H1 (cell line): ENCODE measurements at regions not wholly inside any gene's neighbourhood (a gene's known extent, or its start where the extent isn't known, plus 50 kb on each side); places are given as distances from the start of the nearest gene placed in this dataset.

Experiments used
- CTCF ChIA-PET: fragments of 300-600 bp; sonication (Branson Sonifier 250); formaldehyde crosslinking; loops from one replicate; lab custom pipeline; 2021; ENCODE audit not compliant: partially characterized antibody; lab: Charles Lee
- POLR2A ChIA-PET: fragments of 300-600 bp; sonication (Branson Sonifier 250); formaldehyde crosslinking; loops from one replicate; lab custom pipeline; 2021; ENCODE audit warnings: inconsistent platforms; ENCODE audit not compliant: partially characterized antibody; lab: Charles Lee
- DNase-seq, 2 experiments: peaks; one replicate each; pipeline versions ENCODE4 v3.0.0 to v3.0.0-alpha.2; 2010 to 2022; ENCODE audit warnings: low spot score in 2 of 2, low read depth in 1 of 2, mixed read lengths in 1 of 2
- FAIRE-seq: peaks from 2 replicates; lab custom pipeline; 2011; peaks lifted over from hg19 to GRCh38; lab: Jason Lieb, UNC
- H2AFZ ChIP-seq: 2 replicates; pipeline ENCODE4 v1.8.1; 2012; ENCODE audit warnings: low read length, inconsistent platforms
- H2AK5ac ChIP-seq: 2 replicates; pipeline ENCODE4 v1.6.1; 2013; ENCODE audit warnings: low read depth, low read length
- H2BK120ac ChIP-seq: replicated peaks from 2 replicates; pipeline ENCODE3; 2013; ENCODE audit warnings: low read depth, low read length, inconsistent platforms
- H2BK12ac ChIP-seq: 2 replicates; pipeline ENCODE4 v1.6.1; 2013; ENCODE audit warnings: low read depth, low read length
- H2BK15ac ChIP-seq: 2 replicates; pipeline ENCODE4 v1.6.1; 2013; ENCODE audit warnings: low read length
- H2BK20ac ChIP-seq: 2 replicates; pipeline ENCODE4 v1.6.1; 2013; ENCODE audit warnings: low read length
- H2BK5ac ChIP-seq: 2 replicates; pipeline ENCODE4 v1.6.1; 2013; ENCODE audit warnings: low read depth, low read length
- H3K14ac ChIP-seq: 2 replicates; pipeline ENCODE4 v1.6.1; 2013; ENCODE audit warnings: inconsistent platforms; ENCODE audit not compliant: insufficient read length
- H3K18ac ChIP-seq: 2 replicates; pipeline ENCODE4 v1.6.1; 2013; ENCODE audit warnings: low read length; ENCODE audit errors: extremely low read depth
- H3K23ac ChIP-seq: 2 replicates; pipeline ENCODE4 v1.6.1; 2013; ENCODE audit warnings: inconsistent platforms; ENCODE audit not compliant: insufficient read length
- H3K23me2 ChIP-seq: 2 replicates; pipeline ENCODE4 v1.6.1; 2013; ENCODE audit warnings: low read depth, low read length
- H3K27ac ChIP-seq: 2 replicates; pipeline ENCODE4 v1.6.1; 2011; ENCODE audit warnings: low read depth, low read length, inconsistent platforms
- H3K27me3 ChIP-seq, 4 experiments: replicated peaks in 1 of 4; 1 replicate in 1 of 4; 2 replicates in 3 of 4; pipeline versions ENCODE4 v1.6.1 to v1.8.1; 2011 to 2013; ENCODE audit warnings: low read length in 3 of 4, mild to moderate bottlenecking in 3 of 4, inconsistent platforms in 2 of 4, mixed read lengths in 2 of 4, moderate library complexity in 1 of 4; ENCODE audit not compliant: control insufficient read depth in 3 of 4, insufficient read depth in 3 of 4; ENCODE audit errors: extremely low read depth in 1 of 4
- H3K36me3 ChIP-seq, 4 experiments: 2 replicates each; pipeline versions ENCODE4 v1.6.1 to v1.8.1; 2011 to 2013; ENCODE audit warnings: mild to moderate bottlenecking in 4 of 4, low read length in 3 of 4, moderate library complexity in 2 of 4, control low read depth in 1 of 4, inconsistent platforms in 1 of 4; ENCODE audit not compliant: insufficient read depth in 4 of 4, control insufficient read depth in 2 of 4
- H3K4ac ChIP-seq: replicated peaks from 2 replicates; pipeline ENCODE3; 2013; ENCODE audit warnings: low read length, low read depth, mixed read lengths, inconsistent platforms; ENCODE audit not compliant: insufficient read length
- H3K4me1 ChIP-seq, 4 experiments: replicated peaks in 1 of 4; 1 replicate in 1 of 4; 2 replicates in 3 of 4; pipeline versions ENCODE4 v1.6.1 to v1.8.1; 2011 to 2013; ENCODE audit warnings: low read length in 3 of 4, inconsistent platforms in 2 of 4, mixed read lengths in 1 of 4; ENCODE audit not compliant: insufficient read depth in 4 of 4, control insufficient read depth in 3 of 4
- H3K4me2 ChIP-seq, 2 experiments: 2 replicates each; pipeline versions ENCODE4 v1.6.1 to v1.8.1; 2011 to 2013; ENCODE audit warnings: low read depth in 2 of 2, low read length in 2 of 2, control low read depth in 1 of 2, inconsistent platforms in 1 of 2, mild to moderate bottlenecking in 1 of 2; ENCODE audit not compliant: insufficient read depth in 1 of 2
- H3K4me3 ChIP-seq, 4 experiments: fragments of 200-600, 300-600 bp in 1 of 4; sonication (generic), shearing (Covaris generic), sonication (Bioruptor Twin) in 1 of 4; 2 replicates each; pipeline versions ENCODE4 v1.5.1 to v1.8.1; 2011 to 2016; ENCODE audit warnings: low read length in 4 of 4, low read depth in 3 of 4, control low read depth in 2 of 4, inconsistent platforms in 2 of 4, mild to moderate bottlenecking in 2 of 4, mixed read lengths in 1 of 4, moderate library complexity in 1 of 4; ENCODE audit not compliant: insufficient read depth in 2 of 4; ENCODE audit errors: extremely low read depth in 1 of 4
- H3K56ac ChIP-seq: replicated peaks from 2 replicates; pipeline ENCODE3; 2013; ENCODE audit warnings: low read depth, mild to moderate bottlenecking, mixed read lengths, low read length, inconsistent platforms; ENCODE audit not compliant: insufficient read length
- H3K79me1 ChIP-seq: 2 replicates; pipeline ENCODE4 v1.6.1; 2013; ENCODE audit warnings: low read depth, low read length, control low read depth
- H3K79me2 ChIP-seq, 2 experiments: 2 replicates each; pipeline versions ENCODE4 v1.6.1 to v1.8.1; 2012 to 2013; ENCODE audit warnings: low read length in 2 of 2, mild to moderate bottlenecking in 2 of 2, inconsistent platforms in 1 of 2; ENCODE audit not compliant: insufficient read depth in 2 of 2, control insufficient read depth in 1 of 2
- H3K9ac ChIP-seq, 4 experiments: replicated peaks in 1 of 4; 1 replicate in 1 of 4; 2 replicates in 3 of 4; pipeline versions ENCODE4 v1.6.1 to v1.8.1; 2011 to 2013; ENCODE audit warnings: low read depth in 3 of 4, low read length in 3 of 4, control low read depth in 2 of 4, mild to moderate bottlenecking in 2 of 4, moderate library complexity in 2 of 4, inconsistent platforms in 1 of 4; ENCODE audit errors: extremely low read depth in 1 of 4
- H3K9me3 ChIP-seq, 2 experiments: 2 replicates each; pipeline versions ENCODE4 v1.6.1 to v1.8.1; 2012 to 2013; ENCODE audit warnings: mild to moderate bottlenecking in 2 of 2, moderate library complexity in 2 of 2, control low read depth in 1 of 2, inconsistent platforms in 1 of 2, low read depth in 1 of 2, low read length in 1 of 2, mixed read lengths in 1 of 2; ENCODE audit not compliant: insufficient read depth in 2 of 2
- H4K20me1 ChIP-seq, 2 experiments: replicated peaks in 1 of 2; 2 replicates each; pipeline versions ENCODE3 to v1.8.1; 2011 to 2013; ENCODE audit warnings: inconsistent platforms in 2 of 2, low read length in 2 of 2, mild to moderate bottlenecking in 1 of 2; ENCODE audit not compliant: insufficient read depth in 2 of 2, control insufficient read depth in 1 of 2
- H4K5ac ChIP-seq: 2 replicates; pipeline ENCODE4 v1.6.1; 2013; ENCODE audit warnings: low read length, low read depth, mixed read lengths, inconsistent platforms; ENCODE audit not compliant: insufficient read length
- H4K8ac ChIP-seq: 2 replicates; pipeline ENCODE4 v1.8.0; 2013; ENCODE audit warnings: mild to moderate bottlenecking, moderate library complexity, low read length, inconsistent platforms; ENCODE audit not compliant: insufficient read depth; ENCODE audit errors: extremely low read depth
- H4K91ac ChIP-seq: replicated peaks from 2 replicates; pipeline ENCODE3; 2013; ENCODE audit warnings: low read length, mixed read lengths, inconsistent platforms; ENCODE audit not compliant: insufficient read length
- CTBP2 ChIP-seq: IDR thresholded peaks from 2 replicates; pipeline ENCODE4 v1.7.0; 2011; ENCODE audit warnings: borderline replicate concordance, mild to moderate bottlenecking, moderate library complexity, mixed read lengths, low read length; ENCODE audit not compliant: insufficient read depth, insufficient read length
- E2F6 ChIP-seq: IDR thresholded peaks from 2 replicates; pipeline ENCODE4 v1.6.1; 2012; ENCODE audit warnings: inconsistent platforms
- EGR1 ChIP-seq: IDR thresholded peaks from 2 replicates; pipeline ENCODE4 v1.6.1; 2011; ENCODE audit warnings: low read depth, low read length, borderline replicate concordance
- EZH2 ChIP-seq: fragments of 200-600 bp; sonication (generic); IDR thresholded peaks from 2 replicates; pipeline ENCODE4 v1.7.1; 2012; ENCODE audit warnings: low read depth, mild to moderate bottlenecking, moderate library complexity, low read length, inconsistent platforms; ENCODE audit not compliant: severe bottlenecking
- FOSL1 ChIP-seq: IDR thresholded peaks from 2 replicates; pipeline ENCODE4 v1.6.1; 2011; ENCODE audit warnings: mild to moderate bottlenecking, low read depth, low read length, moderate library complexity; ENCODE audit not compliant: insufficient read depth
- GTF2F1 ChIP-seq: IDR thresholded peaks from 2 replicates; pipeline ENCODE4 v1.6.1; 2012; ENCODE audit warnings: low read depth, low read length, improper control_type of control experiment, borderline replicate concordance
- HDAC6 ChIP-seq: IDR thresholded peaks from one replicate; pipeline ENCODE4 v1.7.1; 2012; ENCODE audit warnings: low read depth, mild to moderate bottlenecking, inconsistent platforms, low read length, moderate library complexity
- JUND ChIP-seq: IDR thresholded peaks from 2 replicates; pipeline ENCODE4 v1.6.1; 2011; ENCODE audit warnings: mild to moderate bottlenecking, improper control_type of control experiment, low read length
- KDM1A ChIP-seq: fragments of 200-600, 300-600 bp; sonication (generic); IDR thresholded peaks from 2 replicates; pipeline ENCODE4 v1.7.1; 2016; ENCODE audit warnings: mild to moderate bottlenecking, low read length, borderline replicate concordance
- MAFK ChIP-seq: IDR thresholded peaks from 2 replicates; pipeline ENCODE4 v1.6.1; 2012; ENCODE audit warnings: low read depth, mild to moderate bottlenecking, improper control_type of control experiment, low read length
- RBBP5 ChIP-seq: IDR thresholded peaks from 2 replicates; pipeline ENCODE4 v1.7.1; 2012; ENCODE audit warnings: low read depth, mild to moderate bottlenecking, inconsistent platforms, low read length, moderate library complexity, borderline replicate concordance
- RFX5 ChIP-seq: IDR thresholded peaks from 2 replicates; pipeline ENCODE4 v1.6.1; 2011; ENCODE audit warnings: low read depth, low read length, improper control_type of control experiment, borderline replicate concordance
- SIRT6 ChIP-seq: IDR thresholded peaks from one replicate; pipeline ENCODE4 v1.7.1; 2012; ENCODE audit warnings: low read length, inconsistent platforms
- TAF1 ChIP-seq: IDR thresholded peaks from 2 replicates; pipeline ENCODE4 v1.6.1; 2011; ENCODE audit warnings: mild to moderate bottlenecking, low read depth, low read length
- YY1 ChIP-seq: IDR thresholded peaks from 2 replicates; pipeline ENCODE4 v1.6.1; 2011; ENCODE audit warnings: low read depth, mild to moderate bottlenecking, low read length
- WGBS, 2 experiments: shearing (Covaris generic) in 1 of 2; methylation state at CpG; one replicate each; pipeline versions ENCODE4 v1.1.6 to v1.1.7; 2013 to 2015; ENCODE audit warnings: low lambda C conversion rate in 2 of 2, mixed read lengths in 2 of 2, inconsistent platforms in 1 of 2, low coverage in 1 of 2, missing lambda C conversion rate in 1 of 2; ENCODE audit not compliant: insufficient replicate concordance in 2 of 2, insufficient coverage in 1 of 2, insufficient read length in 1 of 2; ENCODE audit errors: extremely low coverage in 1 of 2, missing lambda C conversion rate in 1 of 2; 5-methylcytosine and 5-hydroxymethylcytosine counted together

- CTCF ChIA-PET: interaction anchor here (1.0 kb wide), 2 partner anchors 17 to 19 kb away, joined by 3 to 6 read pairs; no protein-coding TSS in a partner anchor
- Histone ChIP-seq H2BK5ac (no peak overlapping the region), H3K9me3 (no peaks in the 10 kb centered on the region), H3K79me1 (no peaks in the 10 kb centered on the region), H3K23ac (no peak overlapping the region), H3K79me2 (no peaks in the 10 kb centered on the region), H3K14ac (no peak overlapping the region), H4K8ac (no peak overlapping the region), H2AFZ (no peak overlapping the region), H2AK5ac (no peak overlapping the region), H3K27me3 (peaks cover under 1 to 16% (median 7%) of the 10 kb centered on the region in 4 experiments), H3K9ac (no peak overlapping the region), H3K4me3 (no peak overlapping the region), H2BK12ac (no peak overlapping the region), H3K4me2 (no peak overlapping the region), H3K27ac (no peak overlapping the region), H3K23me2 (peaks cover 4% of the 10 kb centered on the region), H3K56ac (no peak overlapping the region), H3K36me3 (no peaks in the 10 kb centered on the region), H3K4me1 (peaks cover 0 to 2% (median under 1%) of the 10 kb centered on the region in 4 experiments; a peak in 4 of 7 replicates), H2BK15ac (no peak overlapping the region), H4K20me1 (no peaks in the 10 kb centered on the region), H2BK20ac (no peak overlapping the region), H3K18ac (no peak overlapping the region), H4K91ac (no peak overlapping the region), H2BK120ac (no peak overlapping the region), H4K5ac (no peak overlapping the region), H3K4ac (no peak overlapping the region)
- 72% methylated on average over 2 of the region's 2 CpGs; no CpG with 5 or more reads in 1 of the 2 experiments for WGBS, 2 experiments
- FAIRE-seq (no peak), DNase-seq (no peak)
- POLR2A ChIA-PET: no interaction called here
- TF ChIP-seq CTBP2 (no peak), KDM1A (no peak), GTF2F1 (no peak), HDAC6 (no peak), RFX5 (no peak), EZH2 (no peak), TAF1 (no peak), JUND (no peak), E2F6 (no peak), SIRT6 (no peak), YY1 (no peak), EGR1 (no peak), FOSL1 (no peak), MAFK (no peak), RBBP5 (no peak)
Measured at GRCh38 chr7:18082169-18082568, 54.5 kb upstream of the PRPS1L1 start.
